WI38 (cell line): ENCODE measurements at regions not wholly inside any gene's neighbourhood (a gene's known extent, or its start where the extent isn't known, plus 50 kb on each side); places are given as distances from the start of the nearest gene placed in this dataset.

ENCODE experiments used
- H3K4me3 ChIP-seq: 2 replicates; pipeline ENCODE4 v1.5.1; 2011; ENCODE audit warnings: low read depth, mild to moderate bottlenecking, control low read depth, low read length
- TF ChIP-seq, protein P1 (sequence below): IDR thresholded peaks from 2 replicates; pipeline ENCODE4 v1.5.1; 2012; ENCODE audit warnings: low read depth, mild to moderate bottlenecking, control low read depth, low read length

DNA sequence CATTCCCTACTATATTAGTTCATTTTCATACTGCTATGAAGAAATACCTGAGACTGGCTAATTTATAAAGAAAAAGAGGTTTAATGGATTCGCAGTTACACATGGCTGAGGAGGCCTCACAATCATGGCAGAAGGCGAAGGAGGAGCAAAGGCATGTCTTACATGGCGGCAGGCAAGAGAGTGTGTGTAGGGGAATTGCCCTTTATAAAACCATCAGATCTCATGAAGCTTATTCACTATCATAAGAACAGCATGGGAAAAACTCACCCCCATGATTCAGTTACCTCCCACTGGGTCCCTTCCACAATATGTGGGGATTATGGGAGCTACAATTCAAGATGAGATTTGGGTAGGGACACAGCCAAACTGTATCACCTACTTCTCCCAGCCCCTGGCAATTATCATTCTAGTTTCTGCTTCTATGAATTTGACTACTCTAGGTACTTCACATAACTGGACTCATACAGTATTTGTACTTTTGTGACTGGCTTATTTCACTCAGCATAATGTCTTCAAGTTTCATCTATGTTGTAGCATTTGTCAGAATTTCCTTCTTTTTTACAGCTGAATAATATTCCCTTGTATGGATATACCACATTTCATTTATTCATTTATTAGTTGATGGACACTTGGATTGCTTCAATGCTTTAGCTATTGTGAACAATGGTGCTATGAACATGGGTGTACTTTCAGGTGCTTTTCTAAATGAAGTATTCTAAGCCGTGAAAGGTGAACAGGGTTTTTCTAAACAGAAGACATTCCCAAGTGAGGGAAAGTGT lies 219.5 kb upstream of the NUDT4 start:
- H3K4me3 ChIP-seq, result no peak overlapping the region
- TF ChIP-seq, protein P1, sequence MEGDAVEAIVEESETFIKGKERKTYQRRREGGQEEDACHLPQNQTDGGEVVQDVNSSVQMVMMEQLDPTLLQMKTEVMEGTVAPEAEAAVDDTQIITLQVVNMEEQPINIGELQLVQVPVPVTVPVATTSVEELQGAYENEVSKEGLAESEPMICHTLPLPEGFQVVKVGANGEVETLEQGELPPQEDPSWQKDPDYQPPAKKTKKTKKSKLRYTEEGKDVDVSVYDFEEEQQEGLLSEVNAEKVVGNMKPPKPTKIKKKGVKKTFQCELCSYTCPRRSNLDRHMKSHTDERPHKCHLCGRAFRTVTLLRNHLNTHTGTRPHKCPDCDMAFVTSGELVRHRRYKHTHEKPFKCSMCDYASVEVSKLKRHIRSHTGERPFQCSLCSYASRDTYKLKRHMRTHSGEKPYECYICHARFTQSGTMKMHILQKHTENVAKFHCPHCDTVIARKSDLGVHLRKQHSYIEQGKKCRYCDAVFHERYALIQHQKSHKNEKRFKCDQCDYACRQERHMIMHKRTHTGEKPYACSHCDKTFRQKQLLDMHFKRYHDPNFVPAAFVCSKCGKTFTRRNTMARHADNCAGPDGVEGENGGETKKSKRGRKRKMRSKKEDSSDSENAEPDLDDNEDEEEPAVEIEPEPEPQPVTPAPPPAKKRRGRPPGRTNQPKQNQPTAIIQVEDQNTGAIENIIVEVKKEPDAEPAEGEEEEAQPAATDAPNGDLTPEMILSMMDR, result no peak

GRCh38 chr12:93163260-93164036 lies 214.3 kb upstream of the NUDT4 start:
- H3K4me3 ChIP-seq, result no peak overlapping the region
- TF ChIP-seq, protein P1, result no peak

GRCh38 chr12:93164103-93164880 lies 213.4 kb upstream of the NUDT4 start:
- TF ChIP-seq, protein P1, result no peak
- no peak overlapping the region for H3K4me3 ChIP-seq

DNA sequence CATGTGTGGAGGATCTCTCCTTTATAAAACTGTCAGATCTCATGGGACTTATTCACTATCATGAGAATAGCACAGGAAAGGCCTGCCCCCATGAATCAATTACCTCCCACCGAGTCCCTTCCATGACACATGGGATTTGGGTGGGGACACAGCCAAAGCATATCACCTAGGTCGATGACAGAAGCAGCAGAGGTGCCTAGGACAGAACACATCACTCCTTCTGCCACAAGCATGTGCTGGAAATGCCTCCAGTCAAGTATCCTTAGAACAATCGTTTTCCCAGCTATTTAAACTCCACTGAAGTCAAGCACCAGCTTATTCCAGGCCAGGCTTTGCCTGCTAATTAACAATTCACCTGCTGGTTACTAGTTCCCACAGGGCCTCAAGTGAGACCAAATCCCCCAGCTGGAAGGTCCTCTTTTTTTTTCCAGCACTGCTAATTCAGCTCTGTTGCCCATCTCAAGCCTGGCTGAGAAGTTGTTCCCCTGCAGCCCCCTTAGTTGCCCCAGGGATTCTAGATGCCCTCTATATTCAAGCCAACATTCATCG lies 212.3 kb upstream of the NUDT4 start:
- TF ChIP-seq, protein P1, result no peak
- no peak overlapping the region for H3K4me3 ChIP-seq

- TF ChIP-seq, protein P1, result no peak
- H3K4me3 ChIP-seq, result no peak overlapping the region
Observed at GRCh38 chr12:93166541-93167307, 211.0 kb upstream of the NUDT4 start.

GRCh38 chr12:93167331-93167730 lies 210.4 kb upstream of the NUDT4 start:
- TF ChIP-seq, protein P1, result no peak
- H3K4me3 ChIP-seq, result no peak overlapping the region
